ENCODE measurements at regions not wholly inside any gene's neighbourhood (a gene's known extent, or its start where the extent isn't known, plus 50 kb on each side); places are given as distances from the start of the nearest gene placed in this dataset.

- H3K9me3 ChIP-seq: no peaks in the 10 kb centered on the region
- no peaks in the 10 kb centered on the region for H3K36me3 ChIP-seq (ENCODE audit: control insufficient read depth, insufficient read depth, low read length)
- no peaks in the 10 kb centered on the region for H3K4me1 ChIP-seq
- no peaks in the 10 kb centered on the region for H3K36me3 Mint-ChIP-seq (ENCODE audit: insufficient read depth, unreplicated experiment)
- peaks cover 8% of the 10 kb centered on the region for H3K4me1 Mint-ChIP-seq (ENCODE audit: low read depth, unreplicated experiment)
- H3K27me3 Mint-ChIP-seq (ENCODE audit: insufficient read depth, unreplicated experiment): no peaks in the 10 kb centered on the region
- no peaks in the 10 kb centered on the region for H3K9me3 Mint-ChIP-seq (ENCODE audit: unreplicated experiment)
- intact Hi-C loops (cut with micrococcal nuclease; ENCODE audit: unreplicated experiment): no loop called here
- ChIA-PET POLR2A (no interaction called here), CTCF (no interaction called here)
- no peak overlapping the region for H3K27ac Mint-ChIP-seq (ENCODE audit: unreplicated experiment)
- no peak overlapping the region for H3K4me3 Mint-ChIP-seq (ENCODE audit: unreplicated experiment)
- BruUV-seq (replicated peaks): no TSS peak
- no peak for DNase-seq
- H3K4me3 ChIP-seq (ENCODE audit: low read depth, low read length): no peak overlapping the region
- no peak for TF ChIP-seq CTCF (IDR thresholded peaks at IDR 0.05; ENCODE audit: insufficient read depth in 1 of 2, low read depth in 1 of 2, low read length in 1 of 2, severe bottlenecking in 1 of 2, unreplicated experiment in 1 of 2)
- no peaks in the 10 kb centered on the region for H3K27me3 ChIP-seq (replicated peaks; ENCODE audit: control insufficient read depth, insufficient read depth, low read length)
Measured at GRCh38 chr1:87553511-87553910, 224.8 kb downstream of the LMO4 start.

GRCh38 chr1:87555366-87555765, 226.7 kb downstream of the LMO4 start:
- Mint-ChIP-seq H3K27ac (ENCODE audit: unreplicated experiment) (no peak overlapping the region), H3K9me3 (ENCODE audit: unreplicated experiment) (no peaks in the 10 kb centered on the region), H3K4me3 (ENCODE audit: unreplicated experiment) (no peak overlapping the region), H3K4me1 (ENCODE audit: low read depth, unreplicated experiment) (peaks cover 1% of the 10 kb centered on the region), H3K36me3 (ENCODE audit: insufficient read depth, unreplicated experiment) (no peaks in the 10 kb centered on the region), H3K27me3 (ENCODE audit: insufficient read depth, unreplicated experiment) (no peaks in the 10 kb centered on the region)
- H3K36me3 ChIP-seq (ENCODE audit: control insufficient read depth, insufficient read depth, low read length): no peaks in the 10 kb centered on the region
- H3K27me3 ChIP-seq (replicated peaks; ENCODE audit: control insufficient read depth, insufficient read depth, low read length): no peaks in the 10 kb centered on the region
- CTCF ChIA-PET: no interaction called here
- TF ChIP-seq CTCF (IDR thresholded peaks at IDR 0.05; ENCODE audit: insufficient read depth in 1 of 2, low read depth in 1 of 2, low read length in 1 of 2, severe bottlenecking in 1 of 2, unreplicated experiment in 1 of 2): no peak
- intact Hi-C loops (cut with micrococcal nuclease; ENCODE audit: unreplicated experiment): no loop called here
- no TSS peak for BruUV-seq (replicated peaks)
- no peak for DNase-seq
- POLR2A ChIA-PET: no interaction called here
- no peak overlapping the region for H3K4me3 ChIP-seq (ENCODE audit: low read depth, low read length)
- H3K9me3 ChIP-seq: no peaks in the 10 kb centered on the region
- no peaks in the 10 kb centered on the region for H3K4me1 ChIP-seq

- Histone ChIP-seq H3K4me1 (no peaks in the 10 kb centered on the region), H3K9me3 (no peaks in the 10 kb centered on the region), H3K4me3 (ENCODE audit: low read depth, low read length) (no peak overlapping the region), H3K27me3 (replicated peaks; ENCODE audit: control insufficient read depth, insufficient read depth, low read length) (no peaks in the 10 kb centered on the region), H3K36me3 (ENCODE audit: control insufficient read depth, insufficient read depth, low read length) (no peaks in the 10 kb centered on the region)
- TF ChIP-seq CTCF (IDR thresholded peaks at IDR 0.05; ENCODE audit: insufficient read depth in 1 of 2, low read depth in 1 of 2, low read length in 1 of 2, severe bottlenecking in 1 of 2, unreplicated experiment in 1 of 2): no peak
- no TSS peak for BruUV-seq (replicated peaks)
- Mint-ChIP-seq H3K4me1 (ENCODE audit: low read depth, unreplicated experiment) (no peaks in the 10 kb centered on the region), H3K36me3 (ENCODE audit: insufficient read depth, unreplicated experiment) (no peaks in the 10 kb centered on the region), H3K4me3 (ENCODE audit: unreplicated experiment) (no peak overlapping the region), H3K27me3 (ENCODE audit: insufficient read depth, unreplicated experiment) (no peaks in the 10 kb centered on the region), H3K27ac (ENCODE audit: unreplicated experiment) (no peak overlapping the region), H3K9me3 (ENCODE audit: unreplicated experiment) (no peaks in the 10 kb centered on the region)
- DNase-seq: no peak
- ChIA-PET CTCF (no interaction called here), POLR2A (no interaction called here)
- intact Hi-C loops (cut with micrococcal nuclease; ENCODE audit: unreplicated experiment): no loop called here
Measured at GRCh38 chr1:87556326-87556725, 227.6 kb downstream of the LMO4 start.

Measured in Caco-2 (cell line).